Testis (tissue), 2 donors: ENCODE measurements at regions not wholly inside any gene's neighbourhood (a gene's known extent, or its start where the extent isn't known, plus 50 kb on each side); places are given as distances from the start of the nearest gene placed in this dataset.

Experiments used
- POLR2A ChIP-seq: fragments of 450-650 bp; IDR thresholded peaks from one replicate; pipeline ENCODE4 v1.6.1; 2017; ENCODE audit warnings: antibody characterized with exemption, mild to moderate bottlenecking, moderate library complexity
- TF ChIP-seq, protein P1 (sequence below), 3 experiments: fragments of 450-650 bp in 2 of 3; fragments of 200-600 bp in 1 of 3; sonication (generic) in 1 of 3; IDR thresholded peaks; one replicate each; pipeline ENCODE4 v1.5.1; 2016 to 2019; ENCODE audit warnings: antibody characterized with exemption in 3 of 3, mild to moderate bottlenecking in 2 of 3, moderate library complexity in 1 of 3

DNA sequence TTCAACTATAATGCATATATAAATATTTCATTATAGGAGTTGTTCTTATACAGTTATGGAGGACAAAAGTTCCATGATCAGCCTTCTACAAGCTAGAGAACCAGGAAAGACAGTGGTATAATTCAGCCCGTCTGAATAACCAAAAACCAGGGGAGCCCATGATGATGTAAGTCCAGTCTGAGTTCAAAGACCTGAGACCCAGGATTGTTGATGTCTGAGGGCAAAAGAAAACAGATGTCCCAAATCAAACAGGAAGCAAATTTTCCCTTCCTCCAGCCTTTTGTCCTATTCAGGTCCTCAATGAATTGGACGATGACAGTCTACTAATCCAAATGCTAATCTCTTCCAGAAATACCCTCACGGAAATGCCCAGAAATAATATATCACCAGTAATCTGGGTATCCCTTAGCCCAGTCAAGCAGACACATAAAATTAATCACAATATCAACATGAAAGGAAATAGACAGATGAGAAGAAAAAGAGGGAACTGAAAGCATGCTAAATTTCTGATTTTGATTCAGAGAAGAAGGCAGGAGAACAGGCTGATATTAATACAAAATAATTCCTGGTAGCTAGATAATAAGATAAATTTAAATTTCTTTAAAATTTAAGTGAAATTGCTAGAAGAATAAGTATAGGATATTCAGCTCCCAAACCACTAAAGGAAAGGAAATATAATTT, 255.6 kb upstream of the CTAGE1 start:
- TF ChIP-seq, protein P1, sequence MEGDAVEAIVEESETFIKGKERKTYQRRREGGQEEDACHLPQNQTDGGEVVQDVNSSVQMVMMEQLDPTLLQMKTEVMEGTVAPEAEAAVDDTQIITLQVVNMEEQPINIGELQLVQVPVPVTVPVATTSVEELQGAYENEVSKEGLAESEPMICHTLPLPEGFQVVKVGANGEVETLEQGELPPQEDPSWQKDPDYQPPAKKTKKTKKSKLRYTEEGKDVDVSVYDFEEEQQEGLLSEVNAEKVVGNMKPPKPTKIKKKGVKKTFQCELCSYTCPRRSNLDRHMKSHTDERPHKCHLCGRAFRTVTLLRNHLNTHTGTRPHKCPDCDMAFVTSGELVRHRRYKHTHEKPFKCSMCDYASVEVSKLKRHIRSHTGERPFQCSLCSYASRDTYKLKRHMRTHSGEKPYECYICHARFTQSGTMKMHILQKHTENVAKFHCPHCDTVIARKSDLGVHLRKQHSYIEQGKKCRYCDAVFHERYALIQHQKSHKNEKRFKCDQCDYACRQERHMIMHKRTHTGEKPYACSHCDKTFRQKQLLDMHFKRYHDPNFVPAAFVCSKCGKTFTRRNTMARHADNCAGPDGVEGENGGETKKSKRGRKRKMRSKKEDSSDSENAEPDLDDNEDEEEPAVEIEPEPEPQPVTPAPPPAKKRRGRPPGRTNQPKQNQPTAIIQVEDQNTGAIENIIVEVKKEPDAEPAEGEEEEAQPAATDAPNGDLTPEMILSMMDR (IDR thresholded peaks at IDR 0.05) = no peak
- TF ChIP-seq POLR2A = no peak
